ENCODE measurements at regions not wholly inside any gene's neighbourhood (a gene's known extent, or its start where the extent isn't known, plus 50 kb on each side); places are given as distances from the start of the nearest gene placed in this dataset.

GRCh38 chr22:48641906-48642475 lies 1185.7 kb downstream of the BRD1 start:
- no peak for DNase-seq (ENCODE audit: low read depth)
- TF ChIP-seq MAX (IDR thresholded peaks at IDR 0.05; ENCODE audit: low read depth, low read length), result no peak
- no peak for TF ChIP-seq POLR2A (IDR thresholded peaks at IDR 0.05; ENCODE audit: extremely low read depth, insufficient read length)
- TF ChIP-seq CTCF (IDR thresholded peaks at IDR 0.05; ENCODE audit: low read depth, low read length), result no peak
- no peak for TF ChIP-seq MYC (IDR thresholded peaks at IDR 0.05; ENCODE audit: low read depth, low read length)
- H3K4me3 ChIP-seq (ENCODE audit: low read depth, low read length), result no peak overlapping the region

- no peak for TF ChIP-seq MAX (IDR thresholded peaks at IDR 0.05; ENCODE audit: low read depth, low read length)
- no peak for TF ChIP-seq MYC (IDR thresholded peaks at IDR 0.05; ENCODE audit: low read depth, low read length)
- no peak for TF ChIP-seq CTCF (IDR thresholded peaks at IDR 0.05; ENCODE audit: low read depth, low read length)
- TF ChIP-seq POLR2A (IDR thresholded peaks at IDR 0.05; ENCODE audit: extremely low read depth, insufficient read length), result no peak
- H3K4me3 ChIP-seq (ENCODE audit: low read depth, low read length), result no peak overlapping the region
- peak; percentile 15 for DNase-seq (ENCODE audit: low read depth)
Observed at GRCh38 chr22:48640890-48641841, 1186.5 kb downstream of the BRD1 start.

GRCh38 chr22:48639896-48640748 lies 1187.6 kb downstream of the BRD1 start:
- DNase-seq (ENCODE audit: low read depth), result no peak
- H3K4me3 ChIP-seq (ENCODE audit: low read depth, low read length), result no peak overlapping the region
- TF ChIP-seq CTCF (IDR thresholded peaks at IDR 0.05; ENCODE audit: low read depth, low read length), result no peak
- TF ChIP-seq MAX (IDR thresholded peaks at IDR 0.05; ENCODE audit: low read depth, low read length), result no peak
- no peak for TF ChIP-seq POLR2A (IDR thresholded peaks at IDR 0.05; ENCODE audit: extremely low read depth, insufficient read length)
- TF ChIP-seq MYC (IDR thresholded peaks at IDR 0.05; ENCODE audit: low read depth, low read length), result no peak

GRCh38 chr22:48639021-48639795 lies 1188.5 kb downstream of the BRD1 start:
- no peak overlapping the region for H3K4me3 ChIP-seq (ENCODE audit: low read depth, low read length)
- DNase-seq (ENCODE audit: low read depth), result no peak
- no peak for TF ChIP-seq POLR2A (IDR thresholded peaks at IDR 0.05; ENCODE audit: extremely low read depth, insufficient read length)
- TF ChIP-seq MAX (IDR thresholded peaks at IDR 0.05; ENCODE audit: low read depth, low read length), result no peak
- TF ChIP-seq CTCF (IDR thresholded peaks at IDR 0.05; ENCODE audit: low read depth, low read length), result no peak
- no peak for TF ChIP-seq MYC (IDR thresholded peaks at IDR 0.05; ENCODE audit: low read depth, low read length)

GRCh38 chr22:48637231-48637630 lies 1190.4 kb downstream of the BRD1 start:
- no peak overlapping the region for H3K4me3 ChIP-seq (ENCODE audit: low read depth, low read length)
- no peak for DNase-seq (ENCODE audit: low read depth)
- TF ChIP-seq MYC (IDR thresholded peaks at IDR 0.05; ENCODE audit: low read depth, low read length) (no peak), CTCF (IDR thresholded peaks at IDR 0.05; ENCODE audit: low read depth, low read length) (no peak), MAX (IDR thresholded peaks at IDR 0.05; ENCODE audit: low read depth, low read length) (no peak), POLR2A (IDR thresholded peaks at IDR 0.05; ENCODE audit: extremely low read depth, insufficient read length) (no peak)

Data from NB4 (cell line).